Ovary (tissue), 3 donors: ENCODE measurements at regions not wholly inside any gene's neighbourhood (a gene's known extent, or its start where the extent isn't known, plus 50 kb on each side); places are given as distances from the start of the nearest gene placed in this dataset.

Source experiments
- POLR2A ChIP-seq: fragments of 450-650 bp; IDR thresholded peaks from one replicate; pipeline ENCODE4 v1.6.1; 2017; ENCODE audit warnings: antibody characterized with exemption, mild to moderate bottlenecking, moderate library complexity
- TF ChIP-seq, protein P1 (sequence below), 3 donors: fragments of 450-650 bp in 2 of 3; fragments of 200-600 bp in 1 of 3; IDR thresholded peaks; one replicate each; pipeline versions ENCODE4 v1.5.1 to v1.8.0; 2016 to 2022; ENCODE audit warnings: antibody characterized with exemption in 3 of 3, mild to moderate bottlenecking in 1 of 3
- donor health status: DM: no; HTN: no; CAD: no.

GRCh38 chr17:31789707-31790505, 69.1 kb downstream of the COPRS start:
- TF ChIP-seq, protein P1, sequence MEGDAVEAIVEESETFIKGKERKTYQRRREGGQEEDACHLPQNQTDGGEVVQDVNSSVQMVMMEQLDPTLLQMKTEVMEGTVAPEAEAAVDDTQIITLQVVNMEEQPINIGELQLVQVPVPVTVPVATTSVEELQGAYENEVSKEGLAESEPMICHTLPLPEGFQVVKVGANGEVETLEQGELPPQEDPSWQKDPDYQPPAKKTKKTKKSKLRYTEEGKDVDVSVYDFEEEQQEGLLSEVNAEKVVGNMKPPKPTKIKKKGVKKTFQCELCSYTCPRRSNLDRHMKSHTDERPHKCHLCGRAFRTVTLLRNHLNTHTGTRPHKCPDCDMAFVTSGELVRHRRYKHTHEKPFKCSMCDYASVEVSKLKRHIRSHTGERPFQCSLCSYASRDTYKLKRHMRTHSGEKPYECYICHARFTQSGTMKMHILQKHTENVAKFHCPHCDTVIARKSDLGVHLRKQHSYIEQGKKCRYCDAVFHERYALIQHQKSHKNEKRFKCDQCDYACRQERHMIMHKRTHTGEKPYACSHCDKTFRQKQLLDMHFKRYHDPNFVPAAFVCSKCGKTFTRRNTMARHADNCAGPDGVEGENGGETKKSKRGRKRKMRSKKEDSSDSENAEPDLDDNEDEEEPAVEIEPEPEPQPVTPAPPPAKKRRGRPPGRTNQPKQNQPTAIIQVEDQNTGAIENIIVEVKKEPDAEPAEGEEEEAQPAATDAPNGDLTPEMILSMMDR (IDR thresholded peaks at IDR 0.05) = no peak
- TF ChIP-seq POLR2A = no peak
